ENCODE measurements at regions not wholly inside any gene's neighbourhood (a gene's known extent, or its start where the extent isn't known, plus 50 kb on each side); places are given as distances from the start of the nearest gene placed in this dataset.

GRCh38 chr14:101471723-101472517 is 89.4 kb upstream of the DIO3 start:
- DNase-seq (ENCODE audit: low spot score) (no peak), ATAC-seq (no peak)
- Histone ChIP-seq H3K27ac (ENCODE audit: low read depth) (no peak overlapping the region), H3F3A (replicated peaks; ENCODE audit: low read depth) (no peaks in the 10 kb centered on the region), H3K36me3 (ENCODE audit: insufficient read depth) (no peaks in the 10 kb centered on the region), H3K4me3 (no peak overlapping the region), H3K4me1 (ENCODE audit: insufficient read depth) (no peaks in the 10 kb centered on the region), H3K79me2 (replicated peaks; ENCODE audit: insufficient read depth) (no peaks in the 10 kb centered on the region), H3K4me2 (no peak overlapping the region), H3K9me2 (ENCODE audit: insufficient read depth) (no peaks in the 10 kb centered on the region), H4K20me1 (replicated peaks; ENCODE audit: insufficient read depth) (no peaks in the 10 kb centered on the region), H3K27me3 (ENCODE audit: insufficient read depth) (no peaks in the 10 kb centered on the region), H2AFZ (no peak overlapping the region)
- Mint-ChIP-seq H3K9me3 (no peaks in the 10 kb centered on the region), H3K4me3 (no peak overlapping the region), H3K27me3 (ENCODE audit: insufficient read depth, low read depth, poor library complexity) (peaks cover 9% of the 10 kb centered on the region), H3K4me1 (peaks cover 11% of the 10 kb centered on the region), H3K27ac (no peak overlapping the region), H3K36me3 (ENCODE audit: low read depth) (no peaks in the 10 kb centered on the region)
- no peak for TF ChIP-seq ZNF462 (CRISPR knock-in tag; IDR thresholded peaks at IDR 0.05)
- no peak for TF ChIP-seq ETS1 (IDR thresholded peaks at IDR 0.05)
- no peak for TF ChIP-seq NANOG (IDR thresholded peaks at IDR 0.05; ENCODE audit: borderline replicate concordance)
- no peak for TF ChIP-seq REST (IDR thresholded peaks at IDR 0.05; ENCODE audit: unreplicated experiment)
- TF ChIP-seq EZH2phosphoT487 (IDR thresholded peaks at IDR 0.05; ENCODE audit: unreplicated experiment) = no peak
- TF ChIP-seq CTCF (conservative IDR thresholded peaks at IDR 0.05; ENCODE audit: low read depth in 2 of 2) = no peak
- TF ChIP-seq EZH2 (IDR thresholded peaks at IDR 0.05; ENCODE audit: low read depth, unreplicated experiment) = no peak
- no peak for TF ChIP-seq STAT1 (IDR thresholded peaks at IDR 0.05; ENCODE audit: unreplicated experiment)
- TF ChIP-seq ZNF331 (CRISPR knock-in tag; IDR thresholded peaks at IDR 0.05; ENCODE audit: low read depth) = no peak
- TF ChIP-seq JUNB (IDR thresholded peaks at IDR 0.05; ENCODE audit: unreplicated experiment) = no peak
- no peak for TF ChIP-seq POLR2AphosphoS5 (IDR thresholded peaks at IDR 0.05; ENCODE audit: low read depth)
- no peak for TF ChIP-seq ZNF114 (CRISPR knock-in tag; IDR thresholded peaks at IDR 0.05)
- no peak for TF ChIP-seq CREB1 (CRISPR knock-in tag; IDR thresholded peaks at IDR 0.05; ENCODE audit: low read depth)
